Fibroblast of lung (primary cell): ENCODE measurements at regions not wholly inside any gene's neighbourhood (a gene's known extent, or its start where the extent isn't known, plus 50 kb on each side); places are given as distances from the start of the nearest gene placed in this dataset.

ENCODE experiments used
- DNase-seq, 2 donors: peaks; one replicate each; pipeline versions ENCODE4 v3.0.0 to v3.0.0-alpha.2; 2010; ENCODE audit warnings: low read depth in 2 of 2
- H2AFZ ChIP-seq: 2 replicates; pipeline ENCODE4 v1.5.1; 2012; ENCODE audit warnings: low read length, control low read depth, inconsistent platforms
- H3K27ac ChIP-seq: 2 replicates; pipeline ENCODE4 v1.5.1; 2011; ENCODE audit warnings: low read length, control low read depth; ENCODE audit not compliant: insufficient read depth
- H3K27me3 ChIP-seq: 2 replicates; pipeline ENCODE4 v1.5.1; 2011; ENCODE audit warnings: mild to moderate bottlenecking, low read length; ENCODE audit not compliant: control insufficient read depth, insufficient read depth
- H3K36me3 ChIP-seq: 2 replicates; pipeline ENCODE4 v1.5.1; 2011; ENCODE audit warnings: low read length; ENCODE audit not compliant: control insufficient read depth, insufficient read depth
- H3K4me1 ChIP-seq: 2 replicates; pipeline ENCODE4 v1.5.1; 2011; ENCODE audit warnings: low read length; ENCODE audit not compliant: control insufficient read depth, insufficient read depth; ENCODE audit errors: extremely low read depth
- H3K4me2 ChIP-seq: 2 replicates; pipeline ENCODE4 v1.5.1; 2011; ENCODE audit warnings: low read length, control low read depth; ENCODE audit not compliant: insufficient read depth; ENCODE audit errors: extremely low read depth
- H3K4me3 ChIP-seq, 4 experiments: fragments of 200-600 bp in 1 of 4; sonication (generic) in 1 of 4; replicated peaks in 1 of 4; 2 replicates each; pipeline ENCODE4 v1.5.1; 2011 to 2016; ENCODE audit warnings: low read length in 4 of 4, low read depth in 3 of 4, mild to moderate bottlenecking in 3 of 4, control low read depth in 2 of 4, inconsistent platforms in 1 of 4, mixed read lengths in 1 of 4; ENCODE audit not compliant: insufficient read depth in 1 of 4; ENCODE audit errors: control extremely low read depth in 1 of 4
- H3K79me2 ChIP-seq: 2 replicates; pipeline ENCODE4 v1.5.1; 2012; ENCODE audit warnings: mild to moderate bottlenecking, low read length, inconsistent platforms; ENCODE audit not compliant: control insufficient read depth, insufficient read depth
- H3K9ac ChIP-seq: 2 replicates; pipeline ENCODE4 v1.5.1; 2011; ENCODE audit warnings: mild to moderate bottlenecking, low read length, control low read depth; ENCODE audit not compliant: insufficient read depth
- H3K9me3 ChIP-seq: 2 replicates; pipeline ENCODE4 v1.5.1; 2012; ENCODE audit warnings: low read depth, low read length; ENCODE audit not compliant: control insufficient read depth, insufficient read depth
- H4K20me1 ChIP-seq: 2 replicates; pipeline ENCODE4 v1.5.1; 2011; ENCODE audit warnings: low read length; ENCODE audit not compliant: control insufficient read depth, insufficient read depth; ENCODE audit errors: extremely low read depth
- EZH2 ChIP-seq: IDR thresholded peaks from 2 replicates; pipeline ENCODE4 v1.5.1; 2012; ENCODE audit warnings: low read length, control low read depth, mild to moderate bottlenecking; ENCODE audit errors: missing control alignments
- TF ChIP-seq, protein P1 (sequence below), 2 donors: IDR thresholded peaks in 1 of 2; conservative IDR thresholded peaks in 1 of 2; 1 replicate in 1 of 2; 2 replicates in 1 of 2; pipeline ENCODE4 v1.5.1; 2011 to 2012; ENCODE audit warnings: low read length in 2 of 2, control low read depth in 1 of 2, inconsistent platforms in 1 of 2, low read depth in 1 of 2, mild to moderate bottlenecking in 1 of 2

- Histone ChIP-seq H3K4me1 (no peaks in the 10 kb centered on the region), H2AFZ (no peak overlapping the region), H3K4me3 (no peak overlapping the region), H3K27ac (no peak overlapping the region), H3K4me2 (no peak overlapping the region), H3K27me3 (no peaks in the 10 kb centered on the region), H3K36me3 (no peaks in the 10 kb centered on the region), H3K9me3 (no peaks in the 10 kb centered on the region), H4K20me1 (no peaks in the 10 kb centered on the region), H3K9ac (no peak overlapping the region), H3K79me2 (no peaks in the 10 kb centered on the region)
- TF ChIP-seq, protein P1, sequence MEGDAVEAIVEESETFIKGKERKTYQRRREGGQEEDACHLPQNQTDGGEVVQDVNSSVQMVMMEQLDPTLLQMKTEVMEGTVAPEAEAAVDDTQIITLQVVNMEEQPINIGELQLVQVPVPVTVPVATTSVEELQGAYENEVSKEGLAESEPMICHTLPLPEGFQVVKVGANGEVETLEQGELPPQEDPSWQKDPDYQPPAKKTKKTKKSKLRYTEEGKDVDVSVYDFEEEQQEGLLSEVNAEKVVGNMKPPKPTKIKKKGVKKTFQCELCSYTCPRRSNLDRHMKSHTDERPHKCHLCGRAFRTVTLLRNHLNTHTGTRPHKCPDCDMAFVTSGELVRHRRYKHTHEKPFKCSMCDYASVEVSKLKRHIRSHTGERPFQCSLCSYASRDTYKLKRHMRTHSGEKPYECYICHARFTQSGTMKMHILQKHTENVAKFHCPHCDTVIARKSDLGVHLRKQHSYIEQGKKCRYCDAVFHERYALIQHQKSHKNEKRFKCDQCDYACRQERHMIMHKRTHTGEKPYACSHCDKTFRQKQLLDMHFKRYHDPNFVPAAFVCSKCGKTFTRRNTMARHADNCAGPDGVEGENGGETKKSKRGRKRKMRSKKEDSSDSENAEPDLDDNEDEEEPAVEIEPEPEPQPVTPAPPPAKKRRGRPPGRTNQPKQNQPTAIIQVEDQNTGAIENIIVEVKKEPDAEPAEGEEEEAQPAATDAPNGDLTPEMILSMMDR (conservative IDR thresholded peaks at IDR 0.05 in 1 of 2, IDR thresholded peaks at IDR 0.05 in 1 of 2; ENCODE audit: low read depth in 1 of 2, low read length in 2 of 2) = no peak
- TF ChIP-seq EZH2 = no peak
- peak in 1 of 2 donors; percentile 90 for DNase-seq
Measured at GRCh38 chr4:144906181-144906925, 191.6 kb downstream of the ANAPC10 start.

DNA sequence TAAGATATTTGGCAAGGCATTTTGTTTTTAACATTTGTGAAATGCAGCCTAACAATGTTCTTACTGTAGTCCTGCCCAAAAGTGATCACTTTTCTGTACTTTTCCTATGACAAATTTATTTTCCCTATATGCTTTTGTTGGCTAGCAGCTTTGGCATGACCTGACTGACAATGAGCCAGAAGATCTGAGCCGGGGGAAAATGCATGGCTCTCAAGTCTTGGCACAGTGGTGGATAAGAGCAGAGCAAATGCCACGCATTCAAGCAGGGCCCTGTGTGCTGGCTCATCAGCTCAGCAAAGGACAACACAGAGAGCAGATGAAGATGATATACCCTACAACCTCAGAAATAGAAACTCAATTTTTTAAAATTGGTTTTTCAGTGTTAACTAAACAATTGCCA, 187.3 kb downstream of the ANAPC10 start:
- Histone ChIP-seq H3K79me2 (no peaks in the 10 kb centered on the region), H3K4me1 (no peaks in the 10 kb centered on the region), H3K4me2 (no peak overlapping the region), H3K9me3 (no peaks in the 10 kb centered on the region), H3K27ac (no peak overlapping the region), H3K27me3 (no peaks in the 10 kb centered on the region), H4K20me1 (no peaks in the 10 kb centered on the region), H3K36me3 (no peaks in the 10 kb centered on the region), H3K9ac (no peak overlapping the region), H3K4me3 (no peak overlapping the region), H2AFZ (no peak overlapping the region)
- no peak for DNase-seq
- TF ChIP-seq EZH2 = no peak
- TF ChIP-seq, protein P1 (conservative IDR thresholded peaks at IDR 0.05 in 1 of 2, IDR thresholded peaks at IDR 0.05 in 1 of 2; ENCODE audit: low read depth in 1 of 2, low read length in 2 of 2) = no peak
